Tibial nerve (tissue), 4 donors: ENCODE measurements at regions not wholly inside any gene's neighbourhood (a gene's known extent, or its start where the extent isn't known, plus 50 kb on each side); places are given as distances from the start of the nearest gene placed in this dataset.
"Not testable (repeated sequence)": the region's sequence is repeated elsewhere in the genome, so short reads cannot be mapped to it uniquely, and the experiment has no call there.

Experiments
- DNase-seq, 2 donors: peaks; one replicate each; pipeline ENCODE4 v3.0.0-alpha.2; 2019; ENCODE audit warnings: low spot score in 2 of 2
- H3K27ac ChIP-seq, 4 donors: fragments of 200-600 bp; sonication (generic) in 3 of 4; one replicate each; pipeline ENCODE4 v1.5.1; 2017 to 2019; ENCODE audit warnings: mild to moderate bottlenecking in 1 of 4
- H3K27me3 ChIP-seq, 2 donors: fragments of 200-600 bp; sonication (generic) in 1 of 2; one replicate each; pipeline versions ENCODE4 v1.5.1 to v1.6.0; 2017 to 2019
- H3K36me3 ChIP-seq, 3 donors: fragments of 200-600 bp; sonication (generic); one replicate each; pipeline ENCODE4 v1.5.1; 2018 to 2019
- H3K4me1 ChIP-seq, 4 donors: fragments of 200-600 bp; sonication (generic) in 3 of 4; one replicate each; pipeline ENCODE4 v1.5.1; 2017 to 2019
- H3K4me3 ChIP-seq, 4 donors: fragments of 200-600 bp; sonication (generic) in 3 of 4; one replicate each; pipeline ENCODE4 v1.5.1; 2017 to 2019; ENCODE audit warnings: mild to moderate bottlenecking in 1 of 4, moderate library complexity in 1 of 4
- H3K9me3 ChIP-seq, 4 donors: fragments of 200-600 bp; sonication (generic) in 3 of 4; one replicate each; pipeline ENCODE4 v1.5.1; 2017 to 2019
- EP300 ChIP-seq, 2 donors: sonication (generic); formaldehyde crosslinking; IDR thresholded peaks; one replicate each; pipeline ENCODE4 v1.6.1; 2017; ENCODE audit warnings: antibody characterized with exemption in 2 of 2, mild to moderate bottlenecking in 1 of 2
- POLR2A ChIP-seq, 2 donors: fragments of 450-650 bp; IDR thresholded peaks; one replicate each; pipeline ENCODE4 v1.6.1; 2017; ENCODE audit warnings: antibody characterized with exemption in 2 of 2, mild to moderate bottlenecking in 2 of 2, moderate library complexity in 2 of 2
- WGBS, 2 donors: methylation state at CpG; one replicate each; pipeline ENCODE4 v1.1.5; 2018; 5-methylcytosine and 5-hydroxymethylcytosine counted together
- TF ChIP-seq, protein P1 (sequence below), 5 experiments: fragments of 200-600 bp in 3 of 5; fragments of 450-650 bp in 2 of 5; sonication (generic) in 3 of 5; IDR thresholded peaks; one replicate each; pipeline ENCODE4 v1.5.1; 2016 to 2019; ENCODE audit warnings: antibody characterized with exemption in 5 of 5, mild to moderate bottlenecking in 3 of 5, moderate library complexity in 2 of 5

DNA sequence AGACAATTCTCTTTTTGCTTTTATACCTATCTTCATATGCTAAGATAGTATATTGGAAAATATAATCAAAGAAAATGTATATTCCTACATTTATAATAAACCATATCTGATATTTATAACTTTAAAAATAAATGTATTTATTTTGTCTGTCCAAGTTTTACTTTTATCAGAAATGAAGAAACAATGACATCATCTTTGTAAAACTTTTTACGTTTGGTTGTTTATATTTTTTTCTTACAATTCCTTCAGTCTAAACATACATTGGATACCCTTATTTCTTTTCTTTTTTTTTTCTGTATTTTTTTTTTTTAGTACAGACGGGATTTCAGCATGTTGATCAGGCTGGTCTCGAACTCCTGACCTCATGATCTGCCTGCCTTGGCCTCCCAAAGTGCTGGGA is 1577.0 kb upstream of the SLC39A10 start:
- H3K27me3 ChIP-seq, result no peaks in the 10 kb centered on the region
- no peaks in the 10 kb centered on the region for H3K36me3 ChIP-seq
- TF ChIP-seq EP300 (IDR thresholded peaks at IDR 0.05), result no peak
- WGBS, 2 donors, result 69 to 80% methylated on average over 3 of the region's 3 CpGs
- no peaks in the 10 kb centered on the region for H3K9me3 ChIP-seq
- DNase-seq, result no peak
- no peak overlapping the region for H3K4me3 ChIP-seq
- H3K27ac ChIP-seq, result no peak overlapping the region
- H3K4me1 ChIP-seq, result no peaks in the 10 kb centered on the region

DNA sequence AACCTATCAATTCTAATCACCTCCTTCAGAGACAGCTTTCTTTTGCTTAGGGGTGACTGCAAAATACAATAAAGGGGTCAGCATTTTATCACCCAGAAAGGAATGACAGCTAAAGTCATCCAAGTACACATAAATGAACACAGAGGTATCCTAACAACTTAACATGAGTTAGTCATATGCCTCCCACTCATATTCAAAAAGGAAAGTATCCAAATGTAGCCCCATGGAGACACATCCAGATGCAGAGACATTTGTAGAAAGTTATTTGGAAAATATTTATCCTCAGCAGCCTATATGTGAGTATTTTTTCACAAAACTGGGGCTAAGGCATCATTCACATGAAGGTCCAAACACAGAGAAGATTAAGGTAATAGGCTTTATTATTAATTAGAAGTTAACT is 1579.7 kb upstream of the SLC39A10 start:
- TF ChIP-seq POLR2A (IDR thresholded peaks at IDR 0.05) (no peak), EP300 (IDR thresholded peaks at IDR 0.05) (no peak)
- TF ChIP-seq, protein P1, sequence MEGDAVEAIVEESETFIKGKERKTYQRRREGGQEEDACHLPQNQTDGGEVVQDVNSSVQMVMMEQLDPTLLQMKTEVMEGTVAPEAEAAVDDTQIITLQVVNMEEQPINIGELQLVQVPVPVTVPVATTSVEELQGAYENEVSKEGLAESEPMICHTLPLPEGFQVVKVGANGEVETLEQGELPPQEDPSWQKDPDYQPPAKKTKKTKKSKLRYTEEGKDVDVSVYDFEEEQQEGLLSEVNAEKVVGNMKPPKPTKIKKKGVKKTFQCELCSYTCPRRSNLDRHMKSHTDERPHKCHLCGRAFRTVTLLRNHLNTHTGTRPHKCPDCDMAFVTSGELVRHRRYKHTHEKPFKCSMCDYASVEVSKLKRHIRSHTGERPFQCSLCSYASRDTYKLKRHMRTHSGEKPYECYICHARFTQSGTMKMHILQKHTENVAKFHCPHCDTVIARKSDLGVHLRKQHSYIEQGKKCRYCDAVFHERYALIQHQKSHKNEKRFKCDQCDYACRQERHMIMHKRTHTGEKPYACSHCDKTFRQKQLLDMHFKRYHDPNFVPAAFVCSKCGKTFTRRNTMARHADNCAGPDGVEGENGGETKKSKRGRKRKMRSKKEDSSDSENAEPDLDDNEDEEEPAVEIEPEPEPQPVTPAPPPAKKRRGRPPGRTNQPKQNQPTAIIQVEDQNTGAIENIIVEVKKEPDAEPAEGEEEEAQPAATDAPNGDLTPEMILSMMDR (IDR thresholded peaks at IDR 0.05), result no peak
- H3K27me3 ChIP-seq, result no peaks in the 10 kb centered on the region
- H3K27ac ChIP-seq, result no peak overlapping the region
- no peak overlapping the region for H3K4me3 ChIP-seq
- DNase-seq, result no peak
- H3K9me3 ChIP-seq, result peaks cover 0 to 6% (median 0%) of the 10 kb centered on the region in 4 donors
- no peaks in the 10 kb centered on the region for H3K36me3 ChIP-seq
- no peaks in the 10 kb centered on the region for H3K4me1 ChIP-seq

DNA sequence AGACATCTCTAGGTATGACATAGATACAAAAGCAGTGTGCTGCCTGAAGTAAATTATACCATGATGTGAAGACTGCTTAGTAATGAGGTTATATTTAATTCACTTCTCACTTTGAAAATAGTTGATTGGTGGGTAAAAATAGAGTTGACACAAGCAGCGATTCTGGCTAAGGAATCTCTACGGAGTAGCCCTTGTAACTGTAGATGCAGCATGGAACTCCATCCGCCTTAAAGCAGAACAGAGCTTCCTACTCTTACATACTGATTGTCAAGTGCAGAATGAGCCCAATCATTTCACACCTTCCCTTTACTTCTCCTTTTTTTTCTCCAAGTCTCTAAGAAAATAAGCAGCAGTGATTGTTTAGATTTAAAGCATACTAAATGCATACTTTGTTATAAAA is 1594.6 kb upstream of the SLC39A10 start:
- H3K4me1 ChIP-seq, result no peaks in the 10 kb centered on the region
- no peak for DNase-seq
- H3K27ac ChIP-seq, result no peak overlapping the region
- TF ChIP-seq POLR2A (IDR thresholded peaks at IDR 0.05) (no peak), EP300 (IDR thresholded peaks at IDR 0.05) (no peak)
- TF ChIP-seq, protein P1 (IDR thresholded peaks at IDR 0.05), result no peak
- WGBS, 2 donors, result 71 to 76% methylated on average over 3 of the region's 3 CpGs
- H3K36me3 ChIP-seq, result no peaks in the 10 kb centered on the region
- H3K27me3 ChIP-seq, result no peaks in the 10 kb centered on the region
- H3K4me3 ChIP-seq, result no peak overlapping the region
- no peaks in the 10 kb centered on the region for H3K9me3 ChIP-seq

DNA sequence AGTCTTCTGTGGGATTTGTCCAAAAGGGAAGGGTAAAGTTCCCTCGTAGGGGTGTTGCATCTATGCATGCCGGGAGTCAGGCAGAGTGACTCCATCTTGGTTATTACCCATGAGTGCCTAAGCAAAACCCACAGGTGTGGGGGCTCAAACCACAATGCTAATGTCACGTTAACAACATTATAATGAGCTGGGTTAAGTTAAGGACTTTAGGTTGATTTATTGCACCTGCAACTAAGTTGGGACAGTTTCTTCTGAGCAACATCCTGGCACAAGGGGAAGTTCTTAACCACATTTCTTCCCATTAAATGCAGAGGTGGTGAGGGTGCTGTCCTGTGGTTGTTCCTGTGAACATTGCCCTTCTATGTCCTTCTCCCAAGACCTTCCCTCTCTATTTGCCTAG is 1596.8 kb upstream of the SLC39A10 start:
- H3K9me3 ChIP-seq, result no peaks in the 10 kb centered on the region
- TF ChIP-seq, protein P1 (IDR thresholded peaks at IDR 0.05), result no peak
- TF ChIP-seq EP300 (IDR thresholded peaks at IDR 0.05) (no peak), POLR2A (IDR thresholded peaks at IDR 0.05) (no peak)
- 61 to 77% methylated on average over 3 of the region's 3 CpGs for WGBS, 2 donors
- no peak for DNase-seq
- H3K4me3 ChIP-seq, result no peak overlapping the region
- no peak overlapping the region for H3K27ac ChIP-seq
- H3K36me3 ChIP-seq, result no peaks in the 10 kb centered on the region
- no peaks in the 10 kb centered on the region for H3K27me3 ChIP-seq
- H3K4me1 ChIP-seq, result no peaks in the 10 kb centered on the region

DNA sequence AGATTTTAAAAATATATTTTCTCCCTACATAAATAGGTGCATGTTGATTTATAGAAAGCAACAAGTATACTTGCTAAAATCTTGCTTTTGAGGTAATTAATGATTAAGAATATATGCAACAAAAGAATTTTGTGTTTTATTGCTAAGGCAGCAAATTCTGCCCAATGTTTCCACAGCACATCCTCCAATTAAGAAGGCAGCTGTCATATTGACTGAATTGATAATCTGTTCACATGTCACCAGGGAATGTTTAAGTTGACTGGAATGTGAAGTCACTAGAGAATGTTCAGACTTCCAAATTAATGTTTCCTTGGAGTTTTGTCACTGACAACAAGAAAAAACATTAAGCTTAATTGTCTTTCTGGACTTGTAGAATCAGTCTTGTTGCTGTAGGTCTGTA is 1602.7 kb upstream of the SLC39A10 start:
- no peaks in the 10 kb centered on the region for H3K27me3 ChIP-seq
- TF ChIP-seq, protein P1 (IDR thresholded peaks at IDR 0.05), result no peak
- TF ChIP-seq EP300 (IDR thresholded peaks at IDR 0.05) (no peak), POLR2A (IDR thresholded peaks at IDR 0.05) (no peak)
- no peak overlapping the region for H3K27ac ChIP-seq

DNA sequence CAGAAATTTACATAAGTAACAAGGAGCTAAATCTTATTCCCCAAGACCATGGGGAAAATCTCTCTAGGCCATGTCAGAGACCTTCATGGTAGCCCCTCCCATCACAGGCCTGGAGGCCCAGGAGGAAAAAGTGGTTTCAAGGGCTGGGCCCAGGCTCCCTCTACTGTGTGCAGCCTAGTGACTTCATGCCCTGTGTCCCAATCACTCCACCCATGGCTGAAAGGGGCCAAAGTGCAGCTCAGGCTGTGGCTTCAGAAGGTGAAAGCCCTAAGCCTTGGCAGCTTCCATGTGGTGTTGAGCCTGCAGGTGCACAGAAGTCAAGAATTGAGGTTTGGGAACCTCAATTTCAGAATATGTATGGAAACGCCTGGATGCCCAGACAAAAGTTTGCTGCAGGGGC is 1612.7 kb upstream of the SLC39A10 start:
- DNase-seq, result no peak
- H3K27ac ChIP-seq, result no peak overlapping the region
- H3K9me3 ChIP-seq, result no peaks in the 10 kb centered on the region
- no peaks in the 10 kb centered on the region for H3K36me3 ChIP-seq
- no peak overlapping the region for H3K4me3 ChIP-seq
- TF ChIP-seq POLR2A (IDR thresholded peaks at IDR 0.05) (no peak), EP300 (IDR thresholded peaks at IDR 0.05) (no peak)
- TF ChIP-seq, protein P1 (IDR thresholded peaks at IDR 0.05), result no peak
- H3K4me1 ChIP-seq, result no peaks in the 10 kb centered on the region
- 84 to 88% methylated on average over 1 of the region's 1 CpG for WGBS, 2 donors
- H3K27me3 ChIP-seq, result no peaks in the 10 kb centered on the region

More for the DNA sequence above, 1602.7 kb upstream of the SLC39A10 start:
- no peaks in the 10 kb centered on the region for H3K9me3 ChIP-seq
- no peak overlapping the region for H3K4me3 ChIP-seq
- no peak for DNase-seq
- H3K36me3 ChIP-seq, result no peaks in the 10 kb centered on the region
- H3K4me1 ChIP-seq, result no peaks in the 10 kb centered on the region

DNA sequence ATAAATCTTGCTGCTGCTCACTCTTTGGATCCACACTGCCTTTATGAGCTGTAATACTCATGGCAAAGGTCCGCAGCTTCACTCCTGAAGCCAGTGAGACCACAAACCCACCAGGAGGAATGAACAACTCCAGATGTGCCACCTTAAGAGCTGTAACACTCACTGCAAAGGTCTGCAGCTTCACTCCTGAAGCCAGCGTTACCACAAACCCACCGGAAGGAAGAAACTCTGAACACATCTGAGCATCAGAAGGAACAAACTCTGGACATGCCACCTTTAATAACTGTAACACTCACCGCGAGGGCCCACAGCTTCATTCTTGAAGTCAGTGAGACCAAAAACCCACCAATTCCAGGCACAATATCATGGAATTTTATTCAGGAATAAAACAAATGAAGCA is 1635.9 kb upstream of the SLC39A10 start:
- not testable (repeated sequence) for DNase-seq, H3K4me1 ChIP-seq, H3K4me3 ChIP-seq, H3K36me3 ChIP-seq, H3K27me3 ChIP-seq, H3K27ac ChIP-seq
- peaks cover 0 to 22% (median 0%) of the 10 kb centered on the region in 4 donors for H3K9me3 ChIP-seq
- 91 to 94% methylated on average over 5 of the region's 5 CpGs for WGBS, 2 donors
